GM19455 (cell line): ENCODE measurements at regions not wholly inside any gene's neighbourhood (a gene's known extent, or its start where the extent isn't known, plus 50 kb on each side); places are given as distances from the start of the nearest gene placed in this dataset.

Experiments used
- ATAC-seq: cut with Tn5 transposase; IDR thresholded peaks from one replicate; pipeline ENCODE4 v1.9.1; 2021; ENCODE audit not compliant: unreplicated experiment

DNA sequence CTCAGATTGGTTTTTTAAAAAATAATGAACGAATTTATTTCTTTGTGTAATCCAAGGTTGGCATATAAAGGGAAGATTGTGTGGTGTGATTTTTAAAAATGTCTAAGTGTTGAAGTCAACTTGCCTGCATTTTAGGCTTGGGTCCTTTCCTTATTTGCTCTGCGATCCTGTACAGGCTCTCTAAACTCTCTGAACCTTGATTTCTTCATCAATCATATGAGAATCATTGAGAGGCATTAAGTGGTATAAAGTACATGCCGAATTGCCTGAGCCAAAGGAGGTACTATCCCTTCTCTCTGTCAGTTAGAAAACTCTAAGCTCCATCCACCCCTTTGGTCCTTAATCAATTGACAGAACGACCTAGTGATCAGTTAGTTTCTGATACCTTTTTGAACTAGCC is 440.4 kb upstream of the MEX3C start:
- ATAC-seq: no peak

DNA sequence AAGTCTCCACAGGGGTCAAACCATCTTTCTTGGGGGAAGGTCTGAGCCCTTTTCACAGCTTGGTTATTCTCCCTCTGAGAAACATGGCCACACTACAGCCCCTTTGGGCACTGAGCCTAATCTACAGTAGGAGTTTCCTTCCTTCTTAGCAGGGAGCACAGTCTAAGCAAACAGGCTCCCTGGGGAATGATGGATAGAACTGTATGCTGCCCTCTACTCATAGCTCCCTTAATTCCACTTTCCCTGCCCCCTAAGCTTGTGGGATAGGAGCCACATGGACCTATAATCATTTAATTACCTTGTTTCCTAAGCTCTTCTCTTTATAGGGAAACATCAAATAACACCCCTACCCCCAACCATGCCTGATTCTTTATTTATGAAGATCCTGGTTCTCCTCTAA is 442.1 kb upstream of the MEX3C start:
- no peak for ATAC-seq

- ATAC-seq: no peak
These were observed 446.0 kb upstream of the MEX3C start for GRCh38 chr18:51643483-51643882.

- ATAC-seq: no peak
These were observed 448.1 kb upstream of the MEX3C start for GRCh38 chr18:51645607-51646006.

- ATAC-seq: no peak
These were observed 449.9 kb upstream of the MEX3C start for GRCh38 chr18:51647346-51647745.

- ATAC-seq: no peak
These were observed 450.5 kb upstream of the MEX3C start for GRCh38 chr18:51647942-51648341.

DNA sequence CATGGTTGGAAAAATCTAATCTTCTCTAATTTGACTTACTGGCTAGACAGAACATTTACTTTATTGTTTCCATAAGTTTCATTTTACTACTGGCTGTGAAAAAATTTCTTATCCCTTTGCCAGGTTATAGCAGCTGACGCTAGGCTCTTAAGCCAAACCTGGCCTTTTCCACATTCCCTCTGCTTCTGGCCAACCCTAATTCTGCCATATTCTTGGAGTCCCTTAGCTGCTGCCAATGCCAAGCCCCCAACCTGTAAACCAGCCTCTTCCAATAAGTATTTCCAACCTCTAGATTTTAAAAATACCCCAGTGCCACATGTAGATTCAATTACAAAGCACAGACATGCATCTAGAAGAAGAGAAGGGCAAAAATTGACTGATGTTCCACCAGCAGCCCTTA is 452.3 kb upstream of the MEX3C start:
- ATAC-seq: no peak

GRCh38 chr18:51651761-51652160 is 454.3 kb upstream of the MEX3C start:
- ATAC-seq: no peak

DNA sequence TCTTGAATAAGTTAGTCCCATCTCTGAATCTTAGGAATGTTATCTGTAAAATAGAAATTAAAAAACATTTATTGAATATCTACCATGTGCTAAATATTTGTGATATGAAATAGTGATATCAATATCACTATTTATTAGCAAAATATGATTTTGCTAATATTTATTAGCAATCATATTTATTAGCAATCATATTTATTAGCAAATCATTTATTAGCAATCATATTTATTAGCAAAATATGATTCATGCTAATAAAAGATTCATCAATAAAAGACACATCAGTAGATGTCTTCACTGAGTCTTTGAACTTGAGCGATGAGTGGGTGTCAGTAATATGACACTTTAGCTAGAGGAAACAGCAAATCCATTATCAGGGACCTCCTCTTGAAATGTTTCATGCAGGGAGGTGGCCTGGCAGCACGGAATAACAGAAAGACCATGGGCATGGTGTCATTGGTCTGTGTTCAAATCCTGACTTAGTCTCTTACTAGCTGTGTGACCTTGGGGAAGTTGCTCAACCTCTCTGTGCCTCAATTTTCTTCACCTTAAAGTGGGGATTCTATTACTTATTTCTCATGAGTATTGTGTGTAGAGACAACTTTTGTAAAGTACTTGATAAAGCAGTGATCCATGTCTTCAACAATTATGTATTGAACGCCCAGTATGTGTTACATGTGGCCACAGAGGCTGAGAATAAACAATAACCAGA is 456.2 kb upstream of the MEX3C start:
- ATAC-seq: no peak

- ATAC-seq: peak; percentile 58
These were observed 457.2 kb upstream of the MEX3C start for GRCh38 chr18:51654488-51655326.

- ATAC-seq: peak; percentile 64
These were observed 457.8 kb upstream of the MEX3C start for GRCh38 chr18:51655327-51655698.

DNA sequence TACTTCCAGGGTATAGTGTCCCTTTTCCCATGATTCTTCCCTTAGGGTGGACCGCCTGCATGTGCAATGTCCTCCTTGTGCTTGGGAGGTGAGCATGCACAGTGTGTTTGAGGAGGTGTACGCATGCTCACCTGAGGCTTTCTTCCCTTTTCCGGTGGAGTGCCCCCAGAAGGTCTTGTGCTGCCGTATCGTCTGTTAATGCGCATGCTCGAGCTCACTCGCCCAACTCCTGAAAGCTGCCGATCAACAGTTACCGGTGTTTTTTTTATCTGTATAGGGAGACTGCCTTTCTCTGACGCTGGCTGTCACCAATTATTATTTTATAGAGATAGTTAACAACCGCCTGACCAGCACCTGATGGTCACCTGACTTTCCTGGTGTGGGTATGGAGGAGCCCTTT is 458.8 kb upstream of the MEX3C start:
- ATAC-seq: no peak

- no peak for ATAC-seq
These were observed 461.0 kb upstream of the MEX3C start for GRCh38 chr18:51658436-51658835.

GRCh38 chr18:51659781-51660180 is 462.3 kb upstream of the MEX3C start:
- ATAC-seq: no peak

DNA sequence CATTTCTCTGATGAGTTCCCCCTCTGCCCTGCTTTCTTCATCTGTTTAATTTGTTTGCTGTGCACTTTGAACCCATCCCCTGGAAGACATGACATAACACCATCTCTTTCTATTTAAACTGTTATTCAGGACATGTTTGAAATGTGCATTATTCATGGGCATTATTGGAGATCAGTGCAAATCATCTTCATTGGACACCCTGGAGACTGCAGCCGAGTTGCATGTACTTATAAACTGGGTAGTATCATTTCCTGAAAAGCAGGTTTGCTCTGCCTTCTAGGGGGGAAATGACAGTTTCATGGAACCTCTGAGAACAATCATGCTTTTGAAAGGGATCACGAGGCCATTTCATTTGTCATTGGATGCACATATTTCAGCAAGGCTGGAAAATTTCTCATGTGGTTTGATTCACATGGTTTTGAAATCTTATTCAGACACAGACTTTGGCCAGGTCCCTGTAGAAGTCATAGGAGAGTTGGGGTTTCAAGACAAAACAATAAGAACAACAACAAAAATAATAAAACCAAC is 462.8 kb upstream of the MEX3C start:
- no peak for ATAC-seq

DNA sequence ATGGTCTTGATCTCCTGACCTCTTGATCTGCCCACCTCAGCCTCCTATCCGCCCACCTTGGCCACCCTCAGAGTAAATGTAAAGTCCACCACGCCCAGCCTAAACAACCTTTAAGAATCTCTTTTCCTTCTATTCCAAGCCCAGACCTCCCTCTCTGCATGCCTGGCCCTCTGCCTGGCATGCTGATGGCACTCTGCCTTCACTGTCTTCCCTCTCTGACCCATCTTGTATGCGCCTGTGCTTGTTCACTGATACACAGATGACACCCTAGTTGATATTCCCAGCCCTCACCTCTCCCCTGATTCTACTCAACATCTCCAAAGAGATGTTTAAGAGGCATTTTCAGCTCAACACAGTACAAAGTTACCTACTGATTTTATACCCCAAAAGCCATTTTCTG is 466.8 kb upstream of the MEX3C start:
- ATAC-seq: no peak

DNA sequence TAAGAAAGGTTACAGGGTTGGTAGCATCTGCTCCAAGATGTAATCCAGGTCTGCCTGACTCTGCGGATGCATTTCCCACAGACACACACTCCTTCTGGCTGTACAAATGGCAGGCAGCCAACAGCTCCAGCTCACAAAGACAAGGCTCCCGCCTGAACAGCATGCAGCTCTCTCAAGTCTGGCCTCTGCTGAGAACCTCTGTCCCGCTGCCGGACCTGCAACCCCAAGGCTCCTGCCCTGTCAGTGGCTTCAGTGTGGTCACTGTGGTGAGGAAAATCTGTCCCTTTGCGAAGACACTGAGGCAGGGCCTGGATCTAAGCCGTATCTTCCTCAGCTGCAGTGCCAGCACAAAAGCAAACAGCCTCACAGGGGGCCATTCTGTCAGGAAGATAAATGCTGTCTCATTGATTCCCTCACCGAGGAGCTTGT is 469.3 kb upstream of the MEX3C start:
- no peak for ATAC-seq

DNA sequence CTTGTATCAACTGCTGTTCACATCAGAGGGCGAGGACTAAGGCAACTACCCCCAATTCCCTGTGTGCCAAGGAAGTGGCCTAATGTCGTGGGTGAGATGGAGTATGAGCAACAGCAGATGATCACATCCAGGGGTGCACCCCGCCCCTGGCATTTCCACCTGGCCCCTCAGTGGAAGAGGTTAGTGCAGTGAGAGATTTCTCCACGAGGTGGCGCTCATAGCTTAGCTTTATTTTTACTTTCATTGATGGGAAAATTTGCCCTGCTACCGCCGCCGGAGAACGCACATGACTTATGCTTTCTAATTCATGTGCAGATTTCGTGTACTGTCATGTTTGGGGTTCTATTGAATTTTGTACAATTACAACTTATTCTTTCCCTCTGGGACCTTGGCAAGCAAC is 470.6 kb upstream of the MEX3C start:
- no peak for ATAC-seq

DNA sequence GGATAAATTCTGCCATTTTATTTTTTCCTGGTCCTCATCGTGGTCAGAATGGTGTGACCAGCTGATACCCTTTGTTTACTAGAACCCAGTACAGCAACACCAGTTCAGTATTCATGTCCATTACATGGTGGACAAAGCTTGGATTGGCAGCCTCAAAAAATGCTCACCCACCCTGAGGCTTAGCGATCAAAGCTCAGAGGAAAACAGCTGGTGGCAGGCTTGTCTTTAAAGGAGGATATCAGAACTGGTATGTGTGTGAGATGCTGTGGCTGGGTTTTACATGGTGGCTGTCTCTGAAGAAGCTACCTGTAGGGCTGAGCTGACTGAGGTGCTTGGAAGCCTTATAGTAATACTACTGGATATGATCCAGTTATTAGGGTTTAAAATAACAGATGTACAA is 471.1 kb upstream of the MEX3C start:
- ATAC-seq: no peak

DNA sequence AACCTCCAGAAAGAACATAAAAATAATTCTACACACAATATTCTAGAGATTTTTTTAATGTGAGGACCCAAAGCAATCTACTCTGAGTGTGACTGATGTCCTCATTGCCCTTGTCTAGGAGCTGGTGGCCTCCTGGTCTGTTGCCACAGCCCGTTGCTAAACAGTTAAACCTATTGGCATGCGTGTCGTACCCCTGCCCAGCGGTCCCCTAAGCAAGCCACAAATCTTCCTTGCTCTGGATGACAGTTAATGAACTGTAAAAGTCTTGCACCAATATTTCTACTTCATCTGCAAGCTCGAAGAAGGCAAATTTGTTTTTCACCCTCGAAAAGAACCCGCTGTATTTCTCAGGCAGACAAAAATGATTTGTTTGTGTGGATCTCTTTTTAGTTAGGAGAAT is 489.1 kb upstream of the MEX3C start:
- ATAC-seq: no peak

DNA sequence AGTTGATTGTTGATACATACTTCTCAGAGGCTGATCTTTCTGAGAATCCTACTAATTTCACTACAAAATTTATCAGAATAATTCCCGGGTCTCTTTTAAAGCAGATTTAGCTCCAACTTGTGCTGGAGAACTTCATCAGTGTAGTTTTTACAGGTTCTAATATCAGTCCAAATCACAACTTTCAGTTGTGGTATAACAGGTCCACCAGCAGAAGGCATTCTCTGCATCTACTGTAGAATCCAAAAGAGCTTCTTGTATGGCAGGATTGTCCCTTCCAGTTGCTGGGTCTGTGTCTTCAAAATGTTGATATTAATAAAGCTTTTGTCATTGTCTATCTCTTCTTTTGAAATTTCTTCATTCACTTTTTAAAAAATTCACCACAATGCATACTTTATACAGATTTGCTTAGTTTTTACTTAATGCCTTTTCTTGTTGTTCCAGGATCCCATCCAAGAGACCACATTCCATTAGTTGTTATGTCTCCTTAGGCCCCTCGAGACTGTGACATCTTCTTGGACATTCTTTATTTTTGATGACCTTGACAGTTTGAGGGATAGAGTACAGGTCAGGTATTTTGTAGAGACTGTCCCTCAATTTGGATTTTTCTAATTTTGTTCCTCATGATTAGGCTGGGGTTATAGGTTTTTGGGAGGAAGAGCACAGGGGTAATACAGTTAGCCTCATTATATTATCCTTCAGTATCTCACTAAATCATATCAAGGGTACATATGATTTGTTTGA is 490.5 kb upstream of the MEX3C start:
- ATAC-seq: no peak

GRCh38 chr18:51692612-51693011 is 495.1 kb upstream of the MEX3C start:
- ATAC-seq: no peak
